K562 (cell line): ENCODE measurements at regions not wholly inside any gene's neighbourhood (a gene's known extent, or its start where the extent isn't known, plus 50 kb on each side); places are given as distances from the start of the nearest gene placed in this dataset.

Source experiments
- ARID4B ChIP-seq: sonication (generic); formaldehyde crosslinking; IDR thresholded peaks from 2 replicates; pipeline ENCODE4 v1.8.0; 2022; ENCODE audit warnings: mild to moderate bottlenecking, missing genetic modification reagents
- CREM ChIP-seq: IDR thresholded peaks from 2 replicates; pipeline ENCODE4 v1.6.1; 2014; ENCODE audit warnings: antibody characterized with exemption, low read depth
- CTCF ChIP-seq, 3 experiments: IDR thresholded peaks in 2 of 3; conservative IDR thresholded peaks in 1 of 3; 2 replicates each; pipeline ENCODE4 v1.5.1; 2011 to 2012; ENCODE audit warnings: low read length in 3 of 3, mild to moderate bottlenecking in 3 of 3, control low read depth in 2 of 3, improper control_type of control experiment in 1 of 3, inconsistent platforms in 1 of 3, low read depth in 1 of 3, mixed read lengths in 1 of 3, moderate library complexity in 1 of 3; ENCODE audit not compliant: insufficient read depth in 2 of 3
- JUNB ChIP-seq: fragments of 450-650 bp; formaldehyde crosslinking; conservative IDR thresholded peaks from 2 replicates; pipeline ENCODE4 v1.4.0; 2020; ENCODE audit warnings: mild to moderate bottlenecking
- KLF16 ChIP-seq: IDR thresholded peaks from 2 replicates; pipeline ENCODE4 v1.6.1; 2016; ENCODE audit warnings: antibody characterized with exemption
- MAFG ChIP-seq: fragments of 450-650 bp; conservative IDR thresholded peaks from 2 replicates; pipeline ENCODE4 v1.6.1; 2016; ENCODE audit warnings: missing genetic modification characterization, missing compliant biosample characterization
- OTX1 ChIP-seq: fragments of 450-650 bp; formaldehyde crosslinking; IDR thresholded peaks from 2 replicates; pipeline ENCODE4 v1.4.0; 2022; ENCODE audit warnings: mild to moderate bottlenecking
- PATZ1 ChIP-seq: fragments of 250-450 bp; sonication (Bioruptor Pico); IDR thresholded peaks from 2 replicates; pipeline ENCODE4 v1.5.0; 2020; ENCODE audit warnings: mild to moderate bottlenecking, borderline replicate concordance
- RCOR1 ChIP-seq, 2 experiments: IDR thresholded peaks; 2 replicates each; pipeline ENCODE4 v1.6.1; 2012; ENCODE audit warnings: low read depth in 2 of 2, low read length in 2 of 2, borderline replicate concordance in 1 of 2, improper control_type of control experiment in 1 of 2
- RERE ChIP-seq: sonication (generic); formaldehyde crosslinking; IDR thresholded peaks from 2 replicates; pipeline ENCODE4 v1.8.0; 2023; ENCODE audit warnings: missing genetic modification reagents, mild to moderate bottlenecking, borderline replicate concordance
- TAF1 ChIP-seq: IDR thresholded peaks from 2 replicates; pipeline ENCODE4 v1.6.1; 2011; ENCODE audit warnings: mild to moderate bottlenecking, low read length, moderate library complexity; ENCODE audit not compliant: insufficient read depth, control insufficient read depth, severe bottlenecking; ENCODE audit errors: extremely low read depth
- THAP7 ChIP-seq: fragments of 250-450 bp; sonication (Bioruptor Pico); IDR thresholded peaks from 2 replicates; pipeline ENCODE4 v1.5.0; 2021
- XRCC3 ChIP-seq: fragments of 450-650 bp; IDR thresholded peaks from 2 replicates; pipeline ENCODE4 v1.6.1; 2017; ENCODE audit warnings: mild to moderate bottlenecking, moderate library complexity
- ZFPM2 ChIP-seq: fragments of 250-450 bp; sonication (Bioruptor Pico); IDR thresholded peaks from 2 replicates; pipeline ENCODE4 v1.5.1; 2022; ENCODE audit warnings: mild to moderate bottlenecking

- TF ChIP-seq CTCF (IDR thresholded peaks at IDR 0.05 in 2 of 3, conservative IDR thresholded peaks at IDR 0.05 in 1 of 3; ENCODE audit: insufficient read depth in 2 of 3, low read depth in 1 of 3, low read length in 3 of 3) (no peak), THAP7 (CRISPR knock-in tag) (no peak), RERE (CRISPR knock-in tag) (no peak), KLF16 (no peak), JUNB (no peak), MAFG (tag) (no peak), PATZ1 (CRISPR knock-in tag) (no peak), RCOR1 (IDR thresholded peaks at IDR 0.05; ENCODE audit: borderline replicate concordance in 1 of 2, low read depth in 2 of 2, low read length in 2 of 2) (no peak), CREM (no peak), XRCC3 (no peak), ARID4B (CRISPR knock-in tag) (no peak), ZFPM2 (CRISPR knock-in tag) (no peak), OTX1 (CRISPR knock-in tag) (no peak), TAF1 (no peak)
These were observed 426.4 kb downstream of the MED10 start for GRCh38 chr5:5951953-5952352.
